Glomerular visceral epithelial cell (primary cell): ENCODE measurements at regions not wholly inside any gene's neighbourhood (a gene's known extent, or its start where the extent isn't known, plus 50 kb on each side); places are given as distances from the start of the nearest gene placed in this dataset.

ENCODE experiments used
- DNase-seq: peaks from one replicate; pipeline ENCODE4 v3.0.0-alpha.2; 2016; ENCODE audit errors: extremely low spot score

DNA sequence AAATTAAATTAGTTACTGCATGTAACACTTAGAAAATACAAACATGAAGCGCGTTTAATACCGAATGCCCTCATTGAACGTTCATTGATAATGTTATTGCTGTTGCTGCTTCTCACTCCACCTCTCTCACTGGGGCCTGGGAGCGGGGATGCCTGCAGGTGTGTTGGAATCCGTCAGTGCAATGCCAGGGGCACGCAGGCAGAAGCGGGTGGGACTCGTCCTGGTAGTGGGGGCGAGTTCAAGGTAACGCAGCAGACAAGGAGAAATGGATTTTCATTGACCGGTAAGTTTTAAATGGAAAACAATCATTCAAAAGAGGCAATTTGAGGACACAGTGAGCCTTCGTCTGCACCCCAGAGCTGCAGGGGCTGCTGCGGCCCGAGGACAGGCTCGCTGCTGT, 71.2 kb upstream of the AFDN start:
- no peak for DNase-seq

GRCh38 chr6:167756597-167756996, 70.1 kb upstream of the AFDN start:
- no peak for DNase-seq

DNA sequence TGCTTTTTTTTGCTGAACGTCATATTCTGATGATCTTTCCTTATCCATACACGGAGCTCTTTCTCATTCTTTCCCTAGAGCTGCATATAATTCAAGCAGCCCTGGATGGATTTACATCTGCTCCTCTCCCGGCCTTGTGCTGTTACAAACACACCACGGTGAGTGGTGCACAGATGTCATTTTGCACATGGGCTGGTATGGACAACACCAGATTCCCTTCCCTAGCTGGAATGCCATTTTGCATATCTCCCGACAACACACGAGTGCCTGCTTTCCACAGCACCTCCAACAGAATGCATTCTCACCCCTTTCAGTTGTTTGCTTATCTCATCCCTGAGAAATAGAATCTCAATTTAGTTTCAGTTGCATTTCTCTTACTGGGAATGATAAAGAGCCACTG, 69.5 kb upstream of the AFDN start:
- no peak for DNase-seq

- DNase-seq = no peak
These were observed 68.9 kb upstream of the AFDN start for GRCh38 chr6:167757821-167758220.

GRCh38 chr6:167758309-167759023, 68.2 kb upstream of the AFDN start:
- DNase-seq = no peak

DNA sequence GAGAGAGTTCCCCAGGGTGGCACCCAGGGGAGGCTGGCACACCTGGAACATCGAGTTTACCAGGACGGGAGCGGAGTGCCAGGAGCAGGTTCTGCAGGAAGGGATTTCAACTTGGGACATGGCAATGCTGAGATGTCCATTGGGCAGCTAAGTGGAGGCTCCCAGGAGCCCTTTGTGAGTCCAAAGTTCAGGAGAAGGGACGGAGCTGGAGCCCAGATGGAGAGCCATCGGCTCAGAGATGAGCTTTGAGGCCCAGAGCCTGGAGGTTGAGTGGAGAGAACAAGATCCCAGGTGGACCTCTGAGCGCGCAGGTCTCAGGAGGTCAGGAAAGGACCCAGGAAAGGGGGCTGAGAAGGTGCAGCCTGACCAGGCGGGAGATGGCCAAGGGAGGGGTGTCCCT, 67.5 kb upstream of the AFDN start:
- no peak for DNase-seq

DNA sequence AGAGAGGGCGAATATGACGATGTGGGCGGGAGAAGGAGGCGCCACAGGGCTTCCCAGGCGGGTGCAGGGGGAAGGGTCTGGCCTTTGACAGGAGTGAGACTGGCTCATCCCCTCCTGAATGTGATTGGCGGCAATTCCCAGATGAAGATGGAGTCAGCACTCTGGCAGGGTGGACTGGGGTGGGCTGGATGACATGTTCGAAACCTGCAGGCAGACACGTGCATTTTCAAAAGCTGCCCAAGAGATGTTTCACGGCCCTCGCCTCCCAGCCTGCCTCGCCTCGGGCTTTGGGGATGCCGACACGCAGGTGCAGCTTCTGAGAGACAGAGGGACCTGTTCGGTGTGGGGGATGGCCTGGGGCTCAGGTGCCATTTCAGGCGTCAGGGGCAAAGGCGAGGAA, 66.8 kb upstream of the AFDN start:
- no peak for DNase-seq

GRCh38 chr6:167760979-167761793, 65.5 kb upstream of the AFDN start:
- DNase-seq = no peak

DNA sequence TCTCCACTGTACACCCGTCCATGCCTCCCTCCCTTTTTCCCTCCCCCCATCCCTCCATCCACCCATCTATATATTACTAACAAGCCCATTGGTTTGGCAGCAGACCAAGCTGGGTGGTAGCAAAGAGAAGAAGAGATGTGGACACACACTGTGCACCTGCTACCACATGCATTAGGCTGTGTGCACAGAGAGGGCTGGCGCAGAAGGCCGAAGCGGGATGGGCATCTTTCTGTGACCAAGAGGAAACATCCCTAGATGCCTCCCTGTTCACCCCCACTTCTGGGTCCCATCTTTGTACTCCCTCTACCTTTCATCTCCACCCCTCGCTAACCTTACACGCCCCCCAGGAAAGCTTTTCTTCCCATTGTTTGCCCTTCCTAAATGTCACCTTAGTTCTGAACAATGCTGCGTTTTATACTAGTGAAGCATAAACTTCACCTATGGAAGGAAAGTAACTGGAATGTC, 64.9 kb upstream of the AFDN start:
- DNase-seq = no peak

- DNase-seq = no peak
These were observed 64.3 kb upstream of the AFDN start for GRCh38 chr6:167762259-167762962.

- no peak for DNase-seq
These were observed 63.4 kb upstream of the AFDN start for GRCh38 chr6:167763056-167763944.

DNA sequence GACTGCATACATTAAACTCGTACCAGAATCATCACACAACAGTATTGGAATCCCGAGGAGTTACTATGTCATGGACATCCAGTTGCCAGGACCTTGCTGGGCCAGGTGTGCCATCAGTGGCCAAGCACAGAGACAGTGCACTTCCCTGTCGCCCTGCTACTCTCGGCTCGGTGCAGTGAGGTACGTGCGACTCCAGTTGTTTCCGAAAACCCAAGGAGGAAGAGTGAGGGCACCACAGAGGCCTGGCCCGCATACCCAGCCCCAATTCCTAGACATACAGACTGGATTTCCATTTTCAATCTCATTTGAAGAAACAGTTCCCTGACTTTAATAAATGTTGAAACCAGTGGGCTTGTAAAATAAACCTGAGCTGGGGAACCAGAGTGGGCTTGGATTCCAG, 62.5 kb upstream of the AFDN start:
- no peak for DNase-seq

- DNase-seq = no peak
These were observed 61.8 kb upstream of the AFDN start for GRCh38 chr6:167764713-167765479.

GRCh38 chr6:167766986-167767714, 59.6 kb upstream of the AFDN start:
- DNase-seq = no peak

- DNase-seq = no peak
These were observed 59.0 kb upstream of the AFDN start for GRCh38 chr6:167767715-167768107.

- DNase-seq = no peak
These were observed 58.1 kb upstream of the AFDN start for GRCh38 chr6:167768471-167769215.

GRCh38 chr6:167769408-167770190, 57.1 kb upstream of the AFDN start:
- no peak for DNase-seq

GRCh38 chr6:167770291-167770955, 56.3 kb upstream of the AFDN start:
- DNase-seq = no peak
